HepG2 (cell line): ENCODE measurements at regions not wholly inside any gene's neighbourhood (a gene's known extent, or its start where the extent isn't known, plus 50 kb on each side); places are given as distances from the start of the nearest gene placed in this dataset.

Experiments used
- ATAC-seq: fragments of 200-7000 bp; cut with Tn5 transposase; 3 replicates; pipeline ENCODE4 v1.9.1; 2020; ENCODE audit warnings: mild to moderate bottlenecking, moderate library complexity
- BruUV-seq: library from RNA; stranded (reverse); fragments of 400-500 nt; replicated peaks from 2 replicates; lab custom pipeline; 2021; lab: Mats Ljungman, UMichigan
- CTCF ChIA-PET: fragments of 300-600 bp; formaldehyde crosslinking; extraction: SDS; loops from one replicate; lab custom pipeline; 2021; ENCODE audit warnings: low total read pairs, inconsistent platforms, low intra/inter-chr PET ratio; lab: Yijun Ruan, JAX
- POLR2A ChIA-PET: fragments of 350-600 bp; sonication (Branson Sonifier 250); formaldehyde crosslinking; loops from one replicate; lab custom pipeline; 2020; ENCODE audit warnings: antibody characterized with exemption, inconsistent platforms; lab: Yijun Ruan, JAX
- DNase-seq: peaks from one replicate; pipeline ENCODE4 v3.0.0-alpha.2; 2015; ENCODE audit warnings: low spot score
- FAIRE-seq: peaks from 3 replicates; lab custom pipeline; 2011; peaks lifted over from hg19 to GRCh38; lab: Jason Lieb, UNC
- H2AFZ ChIP-seq: one replicate; pipeline ENCODE4 v1.6.1; 2011; ENCODE audit warnings: low read length, inconsistent platforms
- H3K27ac ChIP-seq: fragments of 300-600 bp; 3 replicates; pipeline ENCODE4 v1.8.0; 2011; ENCODE audit warnings: mixed run types, mild to moderate bottlenecking, mixed read lengths, low read length, inconsistent platforms; ENCODE audit not compliant: insufficient read depth; ENCODE audit errors: extremely low read length
- H3K27me3 ChIP-seq, 2 experiments: fragments of 200-600 bp in 1 of 2; 2 replicates in 1 of 2; 3 replicates in 1 of 2; pipeline versions ENCODE4 v1.6.0 to v1.8.0; 2011; ENCODE audit warnings: low read length in 2 of 2, mild to moderate bottlenecking in 2 of 2, moderate library complexity in 2 of 2, inconsistent platforms in 1 of 2; ENCODE audit not compliant: insufficient read depth in 2 of 2, control insufficient read depth in 1 of 2
- H3K36me3 ChIP-seq, 2 experiments: fragments of 200-600 bp in 1 of 2; replicated peaks in 1 of 2; 2 replicates in 1 of 2; 3 replicates in 1 of 2; pipeline versions ENCODE4 v1.5.1 to v1.8.0; 2011; ENCODE audit warnings: low read length in 2 of 2, inconsistent platforms in 1 of 2; ENCODE audit not compliant: insufficient read depth in 2 of 2, control insufficient read depth in 1 of 2
- H3K4me1 ChIP-seq: 2 replicates; pipeline ENCODE4 v1.5.1; 2012; ENCODE audit warnings: low read length, inconsistent platforms; ENCODE audit not compliant: insufficient read depth
- H3K4me2 ChIP-seq: 2 replicates; pipeline ENCODE4 v1.6.0; 2011; ENCODE audit warnings: low read depth, low read length, inconsistent platforms
- H3K4me3 ChIP-seq, 3 experiments: fragments of 200-600 bp in 1 of 3; sonication (generic), shearing (Covaris generic) in 1 of 3; replicated peaks in 1 of 3; 2 replicates each; pipeline ENCODE4 v1.5.1; 2011 to 2016; ENCODE audit warnings: low read length in 3 of 3, inconsistent platforms in 2 of 3, low read depth in 2 of 3, mild to moderate bottlenecking in 2 of 3, control low read depth in 1 of 3, mixed read lengths in 1 of 3; ENCODE audit not compliant: insufficient read depth in 1 of 3
- H3K79me2 ChIP-seq: one replicate; pipeline ENCODE4 v1.6.1; 2011; ENCODE audit warnings: low read length, inconsistent platforms; ENCODE audit not compliant: insufficient read depth
- H3K9ac ChIP-seq: 2 replicates; pipeline ENCODE4 v1.6.0; 2011; ENCODE audit warnings: mild to moderate bottlenecking, low read depth, low read length, inconsistent platforms; ENCODE audit not compliant: insufficient read depth
- H3K9me3 ChIP-seq: 2 replicates; pipeline ENCODE4 v1.5.1; 2012; ENCODE audit warnings: mild to moderate bottlenecking, low read length
- H4K20me1 ChIP-seq: 2 replicates; pipeline ENCODE4 v1.6.0; 2011; ENCODE audit warnings: inconsistent platforms, mild to moderate bottlenecking, low read length, moderate library complexity; ENCODE audit not compliant: insufficient read depth
- CAMTA2 ChIP-seq: sonication (generic); formaldehyde crosslinking; IDR thresholded peaks from 2 replicates; pipeline ENCODE4 v1.4.0; 2020; ENCODE audit warnings: mild to moderate bottlenecking, missing genetic modification reagents, borderline replicate concordance
- KLF9 ChIP-seq: IDR thresholded peaks from 2 replicates; pipeline ENCODE4 v1.6.1; 2016; ENCODE audit warnings: low read depth
- POLR2A ChIP-seq, 2 experiments: IDR thresholded peaks; 2 replicates each; pipeline ENCODE4 v1.6.1; 2011; ENCODE audit warnings: low read depth in 2 of 2, low read length in 2 of 2, mild to moderate bottlenecking in 1 of 2, moderate library complexity in 1 of 2; ENCODE audit not compliant: insufficient read depth in 1 of 2
- SMAD3 ChIP-seq: sonication (generic); formaldehyde crosslinking; IDR thresholded peaks from 2 replicates; pipeline ENCODE4 v1.4.0; 2020; ENCODE audit warnings: missing genetic modification reagents
- XRCC5 ChIP-seq: fragments of 200-400 bp; formaldehyde crosslinking; optimal IDR thresholded peaks from 2 replicates; pipeline ENCODE3; 2017; ENCODE audit warnings: mild to moderate bottlenecking, low read length
- ZEB1 ChIP-seq: IDR thresholded peaks from 2 replicates; pipeline ENCODE4 v1.6.1; 2012; ENCODE audit warnings: mild to moderate bottlenecking, low read depth, inconsistent platforms; ENCODE audit not compliant: insufficient replicate concordance
- ZNF615 ChIP-seq: sonication (generic); formaldehyde crosslinking; IDR thresholded peaks from 2 replicates; pipeline ENCODE4 v1.5.0; 2020; ENCODE audit warnings: mild to moderate bottlenecking, missing genetic modification reagents, borderline replicate concordance
- ZSCAN12 ChIP-seq: sonication (generic); formaldehyde crosslinking; IDR thresholded peaks from 2 replicates; pipeline ENCODE4 v1.9.0; 2021; ENCODE audit warnings: mild to moderate bottlenecking, missing genetic modification reagents
- WGBS: methylation state at CpG from one replicate; pipeline ENCODE4 v1.1.6; 2017; ENCODE audit warnings: low lambda C conversion rate; 5-methylcytosine and 5-hydroxymethylcytosine counted together
- in situ Hi-C: cut with HindIII; loops from 2 replicates; pipeline ENCODE4 v1.10.0; 2017; ENCODE audit warnings: low pct_unique_long_range_greater_than_20kb; ENCODE audit not compliant: extremely low pct_ligation_motif_present
- intact Hi-C: fragments of 100-400 bp; cut with micrococcal nuclease; formaldehyde crosslinking; loops from one replicate; pipeline ENCODE4 v1.10.0; 2022; ENCODE audit not compliant: unreplicated experiment
- TF ChIP-seq, protein P1 (sequence below): sonication (generic); formaldehyde crosslinking; IDR thresholded peaks from one replicate; pipeline ENCODE4 v1.5.1; 2020; ENCODE audit warnings: mild to moderate bottlenecking, missing genetic modification reagents; ENCODE audit errors: not compliant biosample characterization
- TF ChIP-seq, protein P2 (sequence below): sonication (generic); formaldehyde crosslinking; IDR thresholded peaks from 2 replicates; pipeline ENCODE4 v1.5.0; 2020; ENCODE audit warnings: mild to moderate bottlenecking, missing genetic modification reagents
- TF ChIP-seq, protein P3 (sequence below): IDR thresholded peaks from 2 replicates; pipeline ENCODE4 v1.4.0; 2020; ENCODE audit warnings: mild to moderate bottlenecking, missing genetic modification reagents

DNA sequence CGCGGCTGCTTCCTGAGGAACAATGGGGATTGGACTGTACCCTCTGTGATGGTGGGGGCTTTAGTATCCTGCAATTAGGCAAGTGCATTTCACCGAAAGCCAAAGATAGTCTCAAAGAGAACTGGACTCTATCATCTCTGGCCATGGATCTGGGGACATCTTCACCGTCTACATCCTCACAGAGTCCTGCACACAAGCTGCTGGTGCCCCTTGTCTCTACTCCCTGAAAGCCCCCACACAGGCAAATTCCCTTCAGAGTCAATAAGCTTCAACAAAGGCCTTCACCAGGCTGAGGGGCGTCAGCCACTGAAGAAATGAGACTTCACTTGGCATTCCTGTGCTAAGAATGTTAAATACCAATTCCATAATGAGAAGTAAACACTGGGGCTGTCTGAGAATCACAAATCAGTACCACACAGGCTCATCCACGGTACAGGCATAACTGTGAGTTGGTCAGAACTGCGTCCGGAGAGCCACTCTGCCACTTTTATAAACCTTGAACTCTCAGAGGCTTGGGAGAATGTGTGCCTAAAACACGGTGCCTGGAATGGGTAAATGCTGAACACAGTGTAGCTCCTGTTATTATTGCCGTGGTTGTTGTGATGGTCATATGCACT is 432.7 kb downstream of the ZNF521 start:
- 31% methylated on average over 8 of the region's 10 CpGs for WGBS
- in situ Hi-C loops (no loop called here), intact Hi-C loops (no loop called here)
- H2AFZ ChIP-seq: no peak overlapping the region
- no peaks in the 10 kb centered on the region for H3K79me2 ChIP-seq
- H4K20me1 ChIP-seq: no peaks in the 10 kb centered on the region
- no TSS peak for BruUV-seq
- no peak overlapping the region for H3K4me3 ChIP-seq
- H3K27ac ChIP-seq: no peak overlapping the region
- peaks cover 0 to 9% of the 10 kb centered on the region in 2 experiments; a peak in 1 of 5 replicates for H3K27me3 ChIP-seq
- DNase-seq (no peak), ATAC-seq (no peak), FAIRE-seq (no peak)
- no peak overlapping the region for H3K4me2 ChIP-seq
- H3K4me1 ChIP-seq: no peaks in the 10 kb centered on the region
- no peaks in the 10 kb centered on the region for H3K36me3 ChIP-seq
- no peaks in the 10 kb centered on the region for H3K9me3 ChIP-seq
- no peak overlapping the region for H3K9ac ChIP-seq
- CTCF ChIA-PET: no interaction called here
- POLR2A ChIA-PET: no interaction called here
- TF ChIP-seq CAMTA2: no peak
- TF ChIP-seq ZSCAN12 (CRISPR knock-in tag): no peak
- TF ChIP-seq XRCC5: no peak
- TF ChIP-seq ZEB1: no peak
- no peak for TF ChIP-seq KLF9
- TF ChIP-seq, protein P1, sequence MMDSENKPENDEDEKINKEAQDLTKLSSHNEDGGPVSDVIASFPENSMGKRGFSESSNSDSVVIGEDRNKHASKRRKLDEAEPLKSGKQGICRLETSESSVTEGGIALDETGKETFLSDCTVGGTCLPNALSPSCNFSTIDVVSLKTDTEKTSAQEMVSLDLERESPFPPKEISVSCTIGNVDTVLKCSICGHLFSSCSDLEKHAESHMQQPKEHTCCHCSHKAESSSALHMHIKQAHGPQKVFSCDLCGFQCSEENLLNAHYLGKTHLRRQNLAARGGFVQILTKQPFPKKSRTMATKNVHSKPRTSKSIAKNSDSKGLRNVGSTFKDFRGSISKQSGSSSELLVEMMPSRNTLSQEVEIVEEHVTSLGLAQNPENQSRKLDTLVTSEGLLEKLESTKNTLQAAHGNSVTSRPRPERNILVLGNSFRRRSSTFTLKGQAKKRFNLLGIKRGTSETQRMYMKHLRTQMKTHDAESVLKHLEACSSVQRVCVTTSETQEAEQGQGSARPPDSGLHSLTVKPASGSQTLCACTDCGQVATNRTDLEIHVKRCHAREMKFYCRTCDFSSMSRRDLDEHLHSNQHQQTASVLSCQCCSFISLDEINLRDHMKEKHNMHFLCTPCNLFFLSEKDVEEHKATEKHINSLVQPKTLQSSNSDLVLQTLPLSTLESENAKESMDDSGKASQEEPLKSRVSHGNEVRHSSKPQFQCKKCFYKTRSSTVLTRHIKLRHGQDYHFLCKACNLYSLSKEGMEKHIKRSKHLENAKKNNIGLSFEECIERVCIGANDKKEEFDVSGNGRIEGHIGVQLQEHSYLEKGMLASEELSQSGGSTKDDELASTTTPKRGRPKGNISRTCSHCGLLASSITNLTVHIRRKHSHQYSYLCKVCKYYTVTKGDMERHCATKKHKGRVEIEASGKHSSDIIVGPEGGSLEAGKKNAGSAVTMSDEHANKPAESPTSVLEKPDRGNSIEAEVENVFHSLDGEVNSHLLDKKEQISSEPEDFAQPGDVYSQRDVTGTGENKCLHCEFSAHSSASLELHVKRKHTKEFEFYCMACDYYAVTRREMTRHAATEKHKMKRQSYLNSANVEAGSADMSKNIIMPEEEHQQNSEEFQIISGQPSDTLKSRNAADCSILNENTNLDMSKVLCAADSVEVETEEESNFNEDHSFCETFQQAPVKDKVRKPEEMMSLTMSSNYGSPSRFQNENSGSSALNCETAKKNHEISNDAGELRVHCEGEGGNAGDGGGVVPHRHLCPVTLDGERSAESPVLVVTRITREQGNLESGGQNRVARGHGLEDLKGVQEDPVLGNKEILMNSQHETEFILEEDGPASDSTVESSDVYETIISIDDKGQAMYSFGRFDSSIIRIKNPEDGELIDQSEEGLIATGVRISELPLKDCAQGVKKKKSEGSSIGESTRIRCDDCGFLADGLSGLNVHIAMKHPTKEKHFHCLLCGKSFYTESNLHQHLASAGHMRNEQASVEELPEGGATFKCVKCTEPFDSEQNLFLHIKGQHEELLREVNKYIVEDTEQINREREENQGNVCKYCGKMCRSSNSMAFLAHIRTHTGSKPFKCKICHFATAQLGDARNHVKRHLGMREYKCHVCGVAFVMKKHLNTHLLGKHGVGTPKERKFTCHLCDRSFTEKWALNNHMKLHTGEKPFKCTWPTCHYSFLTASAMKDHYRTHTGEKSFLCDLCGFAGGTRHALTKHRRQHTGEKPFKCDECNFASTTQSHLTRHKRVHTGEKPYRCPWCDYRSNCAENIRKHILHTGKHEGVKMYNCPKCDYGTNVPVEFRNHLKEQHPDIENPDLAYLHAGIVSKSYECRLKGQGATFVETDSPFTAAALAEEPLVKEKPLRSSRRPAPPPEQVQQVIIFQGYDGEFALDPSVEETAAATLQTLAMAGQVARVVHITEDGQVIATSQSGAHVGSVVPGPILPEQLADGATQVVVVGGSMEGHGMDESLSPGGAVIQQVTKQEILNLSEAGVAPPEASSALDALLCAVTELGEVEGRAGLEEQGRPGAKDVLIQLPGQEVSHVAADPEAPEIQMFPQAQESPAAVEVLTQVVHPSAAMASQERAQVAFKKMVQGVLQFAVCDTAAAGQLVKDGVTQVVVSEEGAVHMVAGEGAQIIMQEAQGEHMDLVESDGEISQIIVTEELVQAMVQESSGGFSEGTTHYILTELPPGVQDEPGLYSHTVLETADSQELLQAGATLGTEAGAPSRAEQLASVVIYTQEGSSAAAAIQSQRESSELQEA (CRISPR knock-in tag): no peak
- TF ChIP-seq, protein P2, sequence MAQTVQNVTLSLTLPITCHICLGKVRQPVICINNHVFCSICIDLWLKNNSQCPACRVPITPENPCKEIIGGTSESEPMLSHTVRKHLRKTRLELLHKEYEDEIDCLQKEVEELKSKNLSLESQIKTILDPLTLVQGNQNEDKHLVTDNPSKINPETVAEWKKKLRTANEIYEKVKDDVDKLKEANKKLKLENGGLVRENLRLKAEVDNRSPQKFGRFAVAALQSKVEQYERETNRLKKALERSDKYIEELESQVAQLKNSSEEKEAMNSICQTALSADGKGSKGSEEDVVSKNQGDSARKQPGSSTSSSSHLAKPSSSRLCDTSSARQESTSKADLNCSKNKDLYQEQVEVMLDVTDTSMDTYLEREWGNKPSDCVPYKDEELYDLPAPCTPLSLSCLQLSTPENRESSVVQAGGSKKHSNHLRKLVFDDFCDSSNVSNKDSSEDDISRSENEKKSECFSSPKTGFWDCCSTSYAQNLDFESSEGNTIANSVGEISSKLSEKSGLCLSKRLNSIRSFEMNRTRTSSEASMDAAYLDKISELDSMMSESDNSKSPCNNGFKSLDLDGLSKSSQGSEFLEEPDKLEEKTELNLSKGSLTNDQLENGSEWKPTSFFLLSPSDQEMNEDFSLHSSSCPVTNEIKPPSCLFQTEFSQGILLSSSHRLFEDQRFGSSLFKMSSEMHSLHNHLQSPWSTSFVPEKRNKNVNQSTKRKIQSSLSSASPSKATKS (CRISPR knock-in tag): no peak
- no peak for TF ChIP-seq ZNF615 (CRISPR knock-in tag)
- no peak for TF ChIP-seq SMAD3 (CRISPR knock-in tag)
- TF ChIP-seq, protein P3, sequence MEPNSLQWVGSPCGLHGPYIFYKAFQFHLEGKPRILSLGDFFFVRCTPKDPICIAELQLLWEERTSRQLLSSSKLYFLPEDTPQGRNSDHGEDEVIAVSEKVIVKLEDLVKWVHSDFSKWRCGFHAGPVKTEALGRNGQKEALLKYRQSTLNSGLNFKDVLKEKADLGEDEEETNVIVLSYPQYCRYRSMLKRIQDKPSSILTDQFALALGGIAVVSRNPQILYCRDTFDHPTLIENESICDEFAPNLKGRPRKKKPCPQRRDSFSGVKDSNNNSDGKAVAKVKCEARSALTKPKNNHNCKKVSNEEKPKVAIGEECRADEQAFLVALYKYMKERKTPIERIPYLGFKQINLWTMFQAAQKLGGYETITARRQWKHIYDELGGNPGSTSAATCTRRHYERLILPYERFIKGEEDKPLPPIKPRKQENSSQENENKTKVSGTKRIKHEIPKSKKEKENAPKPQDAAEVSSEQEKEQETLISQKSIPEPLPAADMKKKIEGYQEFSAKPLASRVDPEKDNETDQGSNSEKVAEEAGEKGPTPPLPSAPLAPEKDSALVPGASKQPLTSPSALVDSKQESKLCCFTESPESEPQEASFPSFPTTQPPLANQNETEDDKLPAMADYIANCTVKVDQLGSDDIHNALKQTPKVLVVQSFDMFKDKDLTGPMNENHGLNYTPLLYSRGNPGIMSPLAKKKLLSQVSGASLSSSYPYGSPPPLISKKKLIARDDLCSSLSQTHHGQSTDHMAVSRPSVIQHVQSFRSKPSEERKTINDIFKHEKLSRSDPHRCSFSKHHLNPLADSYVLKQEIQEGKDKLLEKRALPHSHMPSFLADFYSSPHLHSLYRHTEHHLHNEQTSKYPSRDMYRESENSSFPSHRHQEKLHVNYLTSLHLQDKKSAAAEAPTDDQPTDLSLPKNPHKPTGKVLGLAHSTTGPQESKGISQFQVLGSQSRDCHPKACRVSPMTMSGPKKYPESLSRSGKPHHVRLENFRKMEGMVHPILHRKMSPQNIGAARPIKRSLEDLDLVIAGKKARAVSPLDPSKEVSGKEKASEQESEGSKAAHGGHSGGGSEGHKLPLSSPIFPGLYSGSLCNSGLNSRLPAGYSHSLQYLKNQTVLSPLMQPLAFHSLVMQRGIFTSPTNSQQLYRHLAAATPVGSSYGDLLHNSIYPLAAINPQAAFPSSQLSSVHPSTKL (CRISPR knock-in tag): no peak
- TF ChIP-seq POLR2A (IDR thresholded peaks at IDR 0.05; ENCODE audit: insufficient read depth in 1 of 2, low read depth in 2 of 2, low read length in 2 of 2): no peak
